A549 (cell line): ENCODE measurements at regions not wholly inside any gene's neighbourhood (a gene's known extent, or its start where the extent isn't known, plus 50 kb on each side); places are given as distances from the start of the nearest gene placed in this dataset.
A peak's percentile ranks its signal among the peaks of the same experiment; 100 is the strongest.

Experiments used
- ATAC-seq, 2 experiments: fragments of 200-7000 bp in 1 of 2; fragments of >200 bp in 1 of 2; cut with Nextera tagmentation in 1 of 2; cut with Tn5 transposase in 1 of 2; 3 replicates each; pipeline versions ENCODE4 v1.8.0 to v1.9.1; 2018 to 2020; ENCODE audit warnings: mild to moderate bottlenecking in 1 of 2, moderate library complexity in 1 of 2
- CTCF ChIA-PET: fragments of 300-600 bp; sonication (Branson Sonifier 250); formaldehyde crosslinking; extraction: SDS; loops from one replicate; lab custom pipeline; 2021; ENCODE audit warnings: antibody characterized with exemption, inconsistent platforms; lab: Yijun Ruan, JAX
- POLR2A ChIA-PET: fragments of 350-600 bp; formaldehyde crosslinking; extraction: SDS; loops from one replicate; lab custom pipeline; 2021; ENCODE audit warnings: antibody characterized with exemption, inconsistent platforms; lab: Yijun Ruan, JAX
- DNase-seq, 2 experiments: peaks; one replicate each; pipeline versions ENCODE4 v3.0.0 to v3.0.0-alpha.2; 2011 to 2016; ENCODE audit warnings: low read depth in 1 of 2, low spot score in 1 of 2
- FAIRE-seq: peaks from 2 replicates; lab custom pipeline; 2011; peaks lifted over from hg19 to GRCh38; lab: Jason Lieb, UNC
- H3K27ac ChIP-seq, 2 experiments: fragments of >200 bp; sonication (Bioruptor Twin); formaldehyde crosslinking; 3 replicates each; pipeline ENCODE4 v1.5.1; 2016 to 2017
- H3K4me1 ChIP-seq: fragments of >200 bp; sonication (Bioruptor Twin); formaldehyde crosslinking; 3 replicates; pipeline ENCODE4 v1.6.1; 2016
- H3K4me2 ChIP-seq: fragments of >200 bp; sonication (Bioruptor Twin); formaldehyde crosslinking; 3 replicates; pipeline ENCODE4 v1.6.1; 2016
- H3K4me3 ChIP-seq: fragments of >200 bp; sonication (Bioruptor Twin); formaldehyde crosslinking; 3 replicates; pipeline ENCODE4 v1.5.1; 2016
- H3K9me3 ChIP-seq: fragments of >200 bp; sonication (Bioruptor Twin); formaldehyde crosslinking; 3 replicates; pipeline ENCODE4 v1.6.1; 2016
- ATOH8 ChIP-seq: fragments of 250-450 bp; sonication (Bioruptor Pico); IDR thresholded peaks from 2 replicates; pipeline ENCODE4 v1.5.0; 2020; ENCODE audit warnings: low read depth, mild to moderate bottlenecking, moderate library complexity
- BCL3 ChIP-seq: fragments of >200 bp; sonication (Bioruptor Twin); formaldehyde crosslinking; IDR thresholded peaks from 3 replicates; pipeline ENCODE4 v1.6.1; 2016
- CBX8 ChIP-seq: fragments of 200-600 bp; sonication (generic); IDR thresholded peaks from 2 replicates; pipeline ENCODE4 v1.6.1; 2016
- CEBPB ChIP-seq, 2 experiments: fragments of >200 bp in 1 of 2; sonication (Bioruptor Twin) in 1 of 2; formaldehyde crosslinking in 1 of 2; IDR thresholded peaks; 2 replicates each; pipeline ENCODE4 v1.6.1; 2012 to 2016
- CHD2 ChIP-seq: fragments of 150-350 bp; IDR thresholded peaks from 2 replicates; pipeline ENCODE4 v1.6.1; 2014; ENCODE audit warnings: low read length; ENCODE audit not compliant: partially characterized antibody
- EHMT2 ChIP-seq: fragments of 200-600 bp; sonication (generic); IDR thresholded peaks from 2 replicates; pipeline ENCODE4 v1.6.1; 2016; ENCODE audit warnings: antibody characterized with exemption, low read depth, mild to moderate bottlenecking, moderate library complexity
- ELK1 ChIP-seq: fragments of 150-350 bp; IDR thresholded peaks from 2 replicates; pipeline ENCODE4 v1.6.1; 2014; ENCODE audit warnings: low read depth, mild to moderate bottlenecking, low read length
- EP300 ChIP-seq, 2 experiments: fragments of >200 bp; sonication (Bioruptor Twin); formaldehyde crosslinking; IDR thresholded peaks; 2 replicates in 1 of 2; 3 replicates in 1 of 2; pipeline ENCODE4 v1.6.1; 2016 to 2017
- ESRRA ChIP-seq: fragments of 150-350 bp; IDR thresholded peaks from 2 replicates; pipeline ENCODE4 v1.6.1; 2014; ENCODE audit warnings: mild to moderate bottlenecking, low read length, borderline replicate concordance
- FOXS1 ChIP-seq: fragments of 250-450 bp; sonication (Bioruptor Pico); IDR thresholded peaks from 2 replicates; pipeline ENCODE4 v1.5.0; 2020; ENCODE audit warnings: mild to moderate bottlenecking, moderate library complexity
- JUN ChIP-seq, 2 experiments: fragments of >200 bp; sonication (Bioruptor Twin); formaldehyde crosslinking; IDR thresholded peaks; 2 replicates in 1 of 2; 3 replicates in 1 of 2; pipeline ENCODE4 v1.6.1; 2016 to 2017
- JUNB ChIP-seq: fragments of >200 bp; sonication (Bioruptor Twin); formaldehyde crosslinking; IDR thresholded peaks from 2 replicates; pipeline ENCODE4 v1.6.1; 2016
- KDM5A ChIP-seq: fragments of 200-600 bp; sonication (generic); IDR thresholded peaks from 2 replicates; pipeline ENCODE4 v1.6.1; 2016; ENCODE audit warnings: antibody characterized with exemption, mild to moderate bottlenecking
- MAFK ChIP-seq: fragments of 450-650 bp; IDR thresholded peaks from 2 replicates; pipeline ENCODE4 v1.6.1; 2014; ENCODE audit not compliant: partially characterized antibody
- NFE2L2 ChIP-seq: fragments of 150-350 bp; conservative IDR thresholded peaks from 2 replicates; pipeline ENCODE4 v1.6.1; 2014; ENCODE audit warnings: low read length
- NR3C1 ChIP-seq: fragments of >200 bp; sonication (Bioruptor Twin); formaldehyde crosslinking; IDR thresholded peaks from 3 replicates; pipeline ENCODE4 v1.6.1; 2017
- PBX3 ChIP-seq: IDR thresholded peaks from 2 replicates; pipeline ENCODE4 v1.6.1; 2012
- POLR2AphosphoS2 ChIP-seq: conservative IDR thresholded peaks from 2 replicates; pipeline ENCODE4 v1.6.1; 2012; ENCODE audit warnings: low read length, improper control_type of control experiment, inconsistent platforms
- RARB ChIP-seq: fragments of 250-450 bp; sonication (Bioruptor Pico); IDR thresholded peaks from 2 replicates; pipeline ENCODE4 v1.8.0; 2021; ENCODE audit warnings: mild to moderate bottlenecking, moderate library complexity
- RCOR1 ChIP-seq: fragments of 150-350 bp; IDR thresholded peaks from 2 replicates; pipeline ENCODE4 v1.6.1; 2014; ENCODE audit warnings: antibody characterized with exemption, low read length, low read depth
- REST ChIP-seq: fragments of 200-600 bp; sonication (generic); IDR thresholded peaks from 2 replicates; pipeline ENCODE4 v1.6.1; 2016; ENCODE audit warnings: antibody characterized with exemption, mild to moderate bottlenecking, moderate library complexity
- USF2 ChIP-seq: fragments of 450-650 bp; IDR thresholded peaks from 2 replicates; pipeline ENCODE4 v1.6.1; 2014; ENCODE audit warnings: antibody characterized with exemption
- ZC3H11A ChIP-seq: fragments of 450-650 bp; IDR thresholded peaks from 2 replicates; pipeline ENCODE4 v1.6.1; 2014; ENCODE audit warnings: antibody characterized with exemption, mild to moderate bottlenecking
- ZSCAN20 ChIP-seq: fragments of 250-450 bp; sonication (Bioruptor Pico); IDR thresholded peaks from 2 replicates; pipeline ENCODE4 v1.8.0; 2022; ENCODE audit warnings: mild to moderate bottlenecking, moderate library complexity
- WGBS: methylation state at CpG from one replicate; pipeline ENCODE4 v1.1.6; 2017; ENCODE audit errors: missing lambda C conversion rate; 5-methylcytosine and 5-hydroxymethylcytosine counted together

GRCh38 chr1:235030919-235031596, 97.6 kb downstream of the TOMM20 start:
- TF ChIP-seq MAFK (peak; percentile 76), RCOR1 (no peak), KDM5A (no peak)
- H3K4me3 ChIP-seq = no peak overlapping the region
- H3K9me3 ChIP-seq = peaks cover 14% of the 10 kb centered on the region; the same call in 2 of the 3 replicates
- H3K27ac ChIP-seq = no peak overlapping the region
- no peak for DNase-seq
- no peak for ATAC-seq
- H3K4me2 ChIP-seq = no peak overlapping the region
- CTCF ChIA-PET = interaction anchor here (0.6 to 1.8 kb wide), 2 partner anchors 9 to 44 kb away, joined by 4 to 5 read pairs; no protein-coding TSS in a partner anchor
- no peak for FAIRE-seq
- POLR2A ChIA-PET = no interaction called here
- 78% methylated on average over 7 of the region's 7 CpGs for WGBS
- peaks cover 6% of the 10 kb centered on the region for H3K4me1 ChIP-seq

GRCh38 chr1:235027862-235028250, 100.8 kb downstream of the TOMM20 start:
- Histone ChIP-seq H3K4me2 (no peak overlapping the region), H3K4me1 (peaks cover 6% of the 10 kb centered on the region), H3K9me3 (peaks cover 14% of the 10 kb centered on the region; the same call in 2 of the 3 replicates), H3K27ac (peak overlapping the region in 1 of 2 experiments; percentile 12; a peak in 1 of 6 replicates), H3K4me3 (no peak overlapping the region)
- POLR2A ChIA-PET = no interaction called here
- FAIRE-seq (no peak), DNase-seq (no peak), ATAC-seq (no peak)
- 93% methylated on average over 7 of the region's 9 CpGs for WGBS
- TF ChIP-seq NR3C1 = no peak
- no peak for TF ChIP-seq JUN (IDR thresholded peaks at IDR 0.05)
- no peak for TF ChIP-seq REST
- no peak for TF ChIP-seq NFE2L2
- no peak for TF ChIP-seq ESRRA
- TF ChIP-seq RARB (CRISPR knock-in tag) = no peak
- TF ChIP-seq FOXS1 (CRISPR knock-in tag) = no peak
- CTCF ChIA-PET = no interaction called here

- ChIA-PET POLR2A (no interaction called here), CTCF (no interaction called here)
- 93% methylated on average over 13 of the region's 13 CpGs for WGBS
- DNase-seq (no peak), ATAC-seq (no peak), FAIRE-seq (no peak)
- H3K9me3 ChIP-seq = peaks cover 14% of the 10 kb centered on the region; the same call in 2 of the 3 replicates
- no peak overlapping the region for H3K4me2 ChIP-seq
- 0 out of 6 replicates have a peak overlapping the region, but pooled peaks of 1 of the 2 experiments have one; percentile 19 for H3K27ac ChIP-seq
- peaks cover 6% of the 10 kb centered on the region for H3K4me1 ChIP-seq
- H3K4me3 ChIP-seq = no peak overlapping the region
- TF ChIP-seq ZC3H11A (no peak), PBX3 (no peak), ATOH8 (CRISPR knock-in tag) (no peak), ZSCAN20 (no peak), EP300 (IDR thresholded peaks at IDR 0.05) (no peak), CBX8 (no peak), POLR2AphosphoS2 (no peak), CEBPB (IDR thresholded peaks at IDR 0.05) (no peak), ELK1 (no peak), JUNB (no peak), USF2 (no peak), FOXS1 (CRISPR knock-in tag) (no peak), CHD2 (no peak), BCL3 (no peak), KDM5A (no peak), JUN (IDR thresholded peaks at IDR 0.05) (no peak), EHMT2 (no peak)
Observed at GRCh38 chr1:235027076-235027861, 101.4 kb downstream of the TOMM20 start.
